ENCODE measurements at regions not wholly inside any gene's neighbourhood (a gene's known extent, or its start where the extent isn't known, plus 50 kb on each side); places are given as distances from the start of the nearest gene placed in this dataset.

DNA sequence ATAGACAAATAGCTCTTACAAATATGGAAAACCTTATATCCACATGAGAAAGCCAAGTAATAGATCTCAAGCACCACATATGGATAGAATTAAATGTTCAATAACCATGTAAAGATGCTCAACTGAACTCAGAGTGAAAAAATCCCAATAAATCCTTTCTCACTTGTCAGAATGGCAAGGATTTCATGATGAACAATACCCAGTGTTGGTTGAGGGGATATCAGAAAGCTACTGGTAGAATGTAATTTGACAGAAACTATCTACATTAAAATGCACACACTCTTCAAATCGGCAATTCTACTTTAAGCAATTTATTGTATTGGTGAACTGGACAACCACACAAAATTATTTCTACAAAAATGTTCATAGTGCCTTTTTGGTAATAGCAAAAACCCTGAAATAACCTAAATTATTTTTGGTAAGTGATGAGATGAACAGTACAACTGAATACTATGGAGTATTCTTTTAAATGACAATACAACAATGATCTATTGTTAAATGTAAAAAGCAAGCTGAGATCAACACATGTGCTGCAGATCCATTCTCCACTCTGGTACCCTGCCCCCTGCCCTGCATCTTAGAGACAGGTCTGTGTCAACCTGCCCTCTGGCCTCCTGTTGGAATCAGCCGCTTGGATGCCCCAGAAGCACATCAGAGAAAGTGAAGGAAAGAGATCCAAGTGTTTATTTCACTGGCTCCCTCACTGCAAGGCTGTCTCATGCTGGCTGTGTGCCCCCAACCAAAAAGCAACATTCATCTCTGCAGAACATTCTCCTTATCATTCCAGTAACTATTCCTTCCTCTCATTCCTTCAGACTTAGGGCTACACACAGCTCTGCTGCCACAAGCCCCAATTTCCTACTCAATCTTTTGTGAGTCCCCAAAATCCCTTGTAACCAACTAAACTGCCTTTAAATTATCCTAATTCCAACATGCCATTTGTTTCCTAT, 442.5 kb downstream of the LRATD1 start:
- Histone ChIP-seq H3K9me2 (no peaks in the 10 kb centered on the region), H3K4me2 (no peak overlapping the region), H3K36me3 (replicated peaks in 1 of 2; ENCODE audit: control insufficient read depth in 1 of 2, insufficient read depth in 2 of 2, low read length in 1 of 2) (no peaks in the 10 kb centered on the region), H3K4me1 (ENCODE audit: control insufficient read depth in 1 of 2, insufficient read depth in 2 of 2, low read depth in 1 of 2, low read length in 1 of 2) (no peaks in the 10 kb centered on the region), H3K27ac (ENCODE audit: low read depth in 2 of 2, low read length in 1 of 2) (no peak overlapping the region), H4K20me1 (ENCODE audit: insufficient read depth) (no peaks in the 10 kb centered on the region), H3K9ac (no peak overlapping the region), H2AFZ (ENCODE audit: low read depth) (no peak overlapping the region), H3F3A (replicated peaks; ENCODE audit: insufficient read depth) (no peaks in the 10 kb centered on the region), H3K79me2 (ENCODE audit: insufficient read depth) (no peaks in the 10 kb centered on the region), H3K27me3 (ENCODE audit: insufficient read depth) (no peaks in the 10 kb centered on the region), H3K4me3 (ENCODE audit: low read depth in 2 of 2, low read length in 1 of 2) (no peak overlapping the region), H3K9me3 (no peaks in the 10 kb centered on the region)
- POLR2A ChIA-PET: no interaction called here
- 17% methylated on average over 2 of the region's 2 CpGs for WGBS (ENCODE audit: low lambda C conversion rate)
- CTCF ChIA-PET: interaction anchor here (0.6 to 1.4 kb wide), 3 partner anchors 15 to 302 kb away, joined by 3 to 4 read pairs (median 3); no protein-coding TSS in a partner anchor
- no peak for TF ChIP-seq TAF1 (IDR thresholded peaks at IDR 0.05; ENCODE audit: borderline replicate concordance, low read depth, low read length)
- no peak for TF ChIP-seq EZH2phosphoT487 (IDR thresholded peaks at IDR 0.05; ENCODE audit: borderline replicate concordance, low read depth)
- TF ChIP-seq, protein P1, sequence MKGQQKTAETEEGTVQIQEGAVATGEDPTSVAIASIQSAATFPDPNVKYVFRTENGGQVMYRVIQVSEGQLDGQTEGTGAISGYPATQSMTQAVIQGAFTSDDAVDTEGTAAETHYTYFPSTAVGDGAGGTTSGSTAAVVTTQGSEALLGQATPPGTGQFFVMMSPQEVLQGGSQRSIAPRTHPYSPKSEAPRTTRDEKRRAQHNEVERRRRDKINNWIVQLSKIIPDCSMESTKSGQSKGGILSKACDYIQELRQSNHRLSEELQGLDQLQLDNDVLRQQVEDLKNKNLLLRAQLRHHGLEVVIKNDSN (IDR thresholded peaks at IDR 0.05; ENCODE audit: borderline replicate concordance, low read depth): no peak
- no peak for TF ChIP-seq CHD2 (IDR thresholded peaks at IDR 0.05; ENCODE audit: low read length, partially characterized antibody)
- no peak for TF ChIP-seq RXRA (IDR thresholded peaks at IDR 0.05; ENCODE audit: borderline replicate concordance, low read depth)
- no peak for TF ChIP-seq FOXJ3 (CRISPR knock-in tag; IDR thresholded peaks at IDR 0.05)
- TF ChIP-seq, protein P2, sequence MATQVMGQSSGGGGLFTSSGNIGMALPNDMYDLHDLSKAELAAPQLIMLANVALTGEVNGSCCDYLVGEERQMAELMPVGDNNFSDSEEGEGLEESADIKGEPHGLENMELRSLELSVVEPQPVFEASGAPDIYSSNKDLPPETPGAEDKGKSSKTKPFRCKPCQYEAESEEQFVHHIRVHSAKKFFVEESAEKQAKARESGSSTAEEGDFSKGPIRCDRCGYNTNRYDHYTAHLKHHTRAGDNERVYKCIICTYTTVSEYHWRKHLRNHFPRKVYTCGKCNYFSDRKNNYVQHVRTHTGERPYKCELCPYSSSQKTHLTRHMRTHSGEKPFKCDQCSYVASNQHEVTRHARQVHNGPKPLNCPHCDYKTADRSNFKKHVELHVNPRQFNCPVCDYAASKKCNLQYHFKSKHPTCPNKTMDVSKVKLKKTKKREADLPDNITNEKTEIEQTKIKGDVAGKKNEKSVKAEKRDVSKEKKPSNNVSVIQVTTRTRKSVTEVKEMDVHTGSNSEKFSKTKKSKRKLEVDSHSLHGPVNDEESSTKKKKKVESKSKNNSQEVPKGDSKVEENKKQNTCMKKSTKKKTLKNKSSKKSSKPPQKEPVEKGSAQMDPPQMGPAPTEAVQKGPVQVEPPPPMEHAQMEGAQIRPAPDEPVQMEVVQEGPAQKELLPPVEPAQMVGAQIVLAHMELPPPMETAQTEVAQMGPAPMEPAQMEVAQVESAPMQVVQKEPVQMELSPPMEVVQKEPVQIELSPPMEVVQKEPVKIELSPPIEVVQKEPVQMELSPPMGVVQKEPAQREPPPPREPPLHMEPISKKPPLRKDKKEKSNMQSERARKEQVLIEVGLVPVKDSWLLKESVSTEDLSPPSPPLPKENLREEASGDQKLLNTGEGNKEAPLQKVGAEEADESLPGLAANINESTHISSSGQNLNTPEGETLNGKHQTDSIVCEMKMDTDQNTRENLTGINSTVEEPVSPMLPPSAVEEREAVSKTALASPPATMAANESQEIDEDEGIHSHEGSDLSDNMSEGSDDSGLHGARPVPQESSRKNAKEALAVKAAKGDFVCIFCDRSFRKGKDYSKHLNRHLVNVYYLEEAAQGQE (IDR thresholded peaks at IDR 0.05; ENCODE audit: low read depth, low read length): no peak
- TF ChIP-seq NFIC (IDR thresholded peaks at IDR 0.05; ENCODE audit: borderline replicate concordance): no peak
- TF ChIP-seq EP300 (IDR thresholded peaks at IDR 0.05; ENCODE audit: borderline replicate concordance in 1 of 2, low read depth in 1 of 2, low read length in 1 of 2): no peak
- no peak for TF ChIP-seq YY1 (IDR thresholded peaks at IDR 0.05; ENCODE audit: low read depth)
- no peak for TF ChIP-seq POLR2AphosphoS5 (IDR thresholded peaks at IDR 0.05; ENCODE audit: low read depth, low read length)
- no peak for DNase-seq

DNA sequence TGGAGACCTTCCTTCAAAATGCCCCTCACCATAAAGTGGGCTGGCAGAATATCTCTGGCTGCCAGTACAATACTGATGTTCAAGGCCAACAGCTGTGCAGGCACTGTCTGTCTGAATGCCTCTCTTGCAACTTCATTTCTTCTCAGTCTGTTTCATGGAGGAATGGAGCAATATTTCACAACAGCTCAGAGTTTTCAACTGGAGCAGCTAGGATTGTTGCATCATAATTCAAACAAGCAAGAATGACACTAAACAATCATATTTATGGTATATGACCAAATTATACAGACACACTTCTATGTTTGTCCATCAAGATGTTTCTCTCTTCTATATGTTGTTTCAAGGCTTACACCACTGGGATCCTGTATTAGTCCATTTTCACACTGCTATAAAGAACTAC, 444.2 kb downstream of the LRATD1 start:
- no peak overlapping the region for H3K27ac ChIP-seq (ENCODE audit: low read depth in 2 of 2, low read length in 1 of 2)
- no peak overlapping the region for H2AFZ ChIP-seq (ENCODE audit: low read depth)
- POLR2A ChIA-PET: no interaction called here
- no peaks in the 10 kb centered on the region for H4K20me1 ChIP-seq (ENCODE audit: insufficient read depth)
- no peak overlapping the region for H3K4me2 ChIP-seq
- H3K27me3 ChIP-seq (ENCODE audit: insufficient read depth): no peaks in the 10 kb centered on the region
- CTCF ChIA-PET: interaction anchor here (1.4 kb wide), 1 partner anchor 16 kb away, joined by 3 read pairs; no protein-coding TSS in a partner anchor
- H3K9ac ChIP-seq: no peak overlapping the region
- TF ChIP-seq, protein P2 (IDR thresholded peaks at IDR 0.05; ENCODE audit: low read depth, low read length): no peak
- H3K36me3 ChIP-seq (replicated peaks in 1 of 2; ENCODE audit: control insufficient read depth in 1 of 2, insufficient read depth in 2 of 2, low read length in 1 of 2): no peaks in the 10 kb centered on the region
- no peaks in the 10 kb centered on the region for H3K9me2 ChIP-seq
- no peaks in the 10 kb centered on the region for H3K79me2 ChIP-seq (ENCODE audit: insufficient read depth)
- no peak for DNase-seq
- no peak overlapping the region for H3K4me3 ChIP-seq (ENCODE audit: low read depth in 2 of 2, low read length in 1 of 2)
- H3F3A ChIP-seq (replicated peaks; ENCODE audit: insufficient read depth): no peaks in the 10 kb centered on the region
- H3K4me1 ChIP-seq (ENCODE audit: control insufficient read depth in 1 of 2, insufficient read depth in 2 of 2, low read depth in 1 of 2, low read length in 1 of 2): no peaks in the 10 kb centered on the region
- no peaks in the 10 kb centered on the region; the same call in 1 of the 2 replicates for H3K9me3 ChIP-seq

Measured in SK-N-SH (cell line).